SW480 (cell line): ENCODE measurements at regions not wholly inside any gene's neighbourhood (a gene's known extent, or its start where the extent isn't known, plus 50 kb on each side); places are given as distances from the start of the nearest gene placed in this dataset.
"Not testable (repeated sequence)": the region's sequence is repeated elsewhere in the genome, so short reads cannot be mapped to it uniquely, and the experiment has no call there.

Experiments used
- DNase-seq: peaks from one replicate; pipeline ENCODE4 v3.0.0-alpha.2; 2016; ENCODE audit warnings: low spot score

GRCh38 chr1:149157409-149157808 lies 54.1 kb upstream of the NBPF9 start:
- DNase-seq = not testable (repeated sequence)

DNA sequence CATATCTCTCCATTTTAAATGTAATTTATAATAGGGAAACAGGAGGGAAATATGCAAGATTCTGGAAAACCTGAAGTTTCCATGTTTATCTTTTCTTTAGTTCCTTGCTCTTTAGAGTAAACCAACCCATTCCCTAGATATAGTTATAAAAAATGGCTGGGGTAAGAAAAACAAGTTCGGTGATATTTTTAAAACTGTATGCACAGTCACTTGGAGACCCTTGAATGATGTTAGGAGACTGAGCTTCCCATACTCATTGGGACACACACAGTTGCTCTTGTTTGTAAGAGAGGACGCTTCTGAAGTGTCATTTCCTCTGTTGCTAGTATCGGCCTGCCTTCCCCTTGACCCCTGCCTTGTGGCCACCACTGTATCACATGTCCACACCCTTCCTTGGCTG lies 55.0 kb upstream of the NBPF9 start:
- DNase-seq = not testable (repeated sequence)

- not testable (repeated sequence) for DNase-seq
These were observed 59.7 kb upstream of the NBPF9 start for GRCh38 chr1:149163063-149163444.

DNA sequence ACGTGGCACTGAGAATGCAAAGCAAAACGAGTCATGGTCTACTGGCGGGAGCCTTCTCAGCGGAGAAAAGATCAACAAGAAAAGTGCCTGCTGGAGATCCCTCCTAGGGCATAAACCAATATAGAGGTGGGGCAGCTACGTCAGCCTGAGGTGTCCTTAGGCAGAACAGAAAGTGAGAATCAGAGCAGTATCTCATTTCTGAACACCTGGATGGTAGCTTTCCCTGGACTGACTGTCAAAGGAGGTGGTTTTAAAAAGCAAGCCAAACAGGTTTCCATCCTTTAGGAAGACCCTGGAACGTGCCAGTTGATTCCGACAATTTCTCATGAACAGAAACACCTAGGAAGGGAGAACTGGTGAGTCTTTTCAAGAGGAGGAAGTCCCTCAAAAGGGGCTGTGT lies 71.4 kb upstream of the NBPF9 start:
- not testable (repeated sequence) for DNase-seq

DNA sequence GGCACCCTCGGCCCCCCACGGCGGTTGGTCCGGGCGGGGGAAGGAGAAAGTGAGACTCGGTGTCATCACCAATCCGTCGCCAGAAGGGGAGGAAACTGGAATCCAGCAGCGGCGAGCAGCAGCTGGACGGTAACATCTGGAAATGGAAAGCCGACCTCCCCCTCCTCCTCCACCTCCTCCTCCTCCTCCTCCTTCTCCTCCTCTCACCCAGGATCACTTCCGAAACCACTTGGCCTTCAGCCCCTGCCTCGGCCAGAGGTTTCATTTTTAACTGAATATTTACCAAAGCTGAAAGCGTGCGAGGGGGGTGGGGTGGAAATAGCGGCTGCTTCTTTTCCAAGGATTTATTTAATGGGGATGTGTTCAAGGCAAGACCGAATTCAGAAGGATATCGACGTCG lies 72.5 kb upstream of the NBPF9 start:
- not testable (repeated sequence) for DNase-seq

GRCh38 chr1:149176453-149177316 lies 73.3 kb upstream of the NBPF9 start:
- peak; percentile 17 for DNase-seq

- DNase-seq = peak; percentile 30
These were observed 87.4 kb upstream of the NBPF9 start for GRCh38 chr1:149190742-149191141.

GRCh38 chr1:149196651-149197050 lies 93.3 kb upstream of the NBPF9 start:
- not testable (repeated sequence) for DNase-seq

DNA sequence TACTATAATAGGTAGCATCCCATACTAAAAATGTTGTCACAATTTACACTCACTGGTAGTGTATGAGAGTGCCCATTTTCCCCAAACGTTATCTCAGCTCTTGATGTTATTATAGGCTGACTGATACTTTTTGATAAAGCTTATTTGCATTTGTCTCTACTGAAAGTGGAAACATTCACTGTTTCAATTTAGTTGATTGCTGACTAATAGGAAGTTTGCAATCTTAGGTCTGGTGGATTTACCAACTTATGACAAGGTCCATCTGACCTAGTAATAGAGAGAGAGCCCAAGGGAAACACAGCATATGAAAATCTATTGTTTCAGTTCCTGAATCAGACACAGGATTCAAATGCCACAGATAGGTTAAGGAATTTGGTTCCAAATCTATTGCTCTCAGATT lies 97.2 kb upstream of the NBPF9 start:
- DNase-seq = not testable (repeated sequence)

- not testable (repeated sequence) for DNase-seq
These were observed 98.9 kb upstream of the NBPF9 start for GRCh38 chr1:149202283-149202682.

GRCh38 chr1:149204396-149204795 lies 101.0 kb upstream of the NBPF9 start:
- DNase-seq = not testable (repeated sequence)

DNA sequence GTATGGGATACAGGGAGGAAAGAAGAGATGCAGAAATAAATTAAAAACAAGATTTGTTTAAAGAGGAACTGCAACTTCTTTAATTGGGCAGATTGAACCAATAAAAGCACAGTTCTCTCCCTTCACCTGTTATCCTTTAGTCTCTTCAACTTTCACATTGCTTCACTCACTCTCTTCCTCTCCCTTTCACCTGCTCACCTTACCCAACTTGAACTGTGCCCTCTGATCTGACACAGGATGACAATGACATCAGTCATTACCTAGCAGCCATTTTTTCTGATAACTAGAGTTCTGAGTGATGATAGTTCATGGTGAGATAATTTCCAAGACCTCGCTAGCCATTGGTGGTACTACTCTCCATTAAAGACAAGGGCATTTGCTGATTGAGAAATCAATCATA lies 105.5 kb upstream of the NBPF9 start:
- not testable (repeated sequence) for DNase-seq

DNA sequence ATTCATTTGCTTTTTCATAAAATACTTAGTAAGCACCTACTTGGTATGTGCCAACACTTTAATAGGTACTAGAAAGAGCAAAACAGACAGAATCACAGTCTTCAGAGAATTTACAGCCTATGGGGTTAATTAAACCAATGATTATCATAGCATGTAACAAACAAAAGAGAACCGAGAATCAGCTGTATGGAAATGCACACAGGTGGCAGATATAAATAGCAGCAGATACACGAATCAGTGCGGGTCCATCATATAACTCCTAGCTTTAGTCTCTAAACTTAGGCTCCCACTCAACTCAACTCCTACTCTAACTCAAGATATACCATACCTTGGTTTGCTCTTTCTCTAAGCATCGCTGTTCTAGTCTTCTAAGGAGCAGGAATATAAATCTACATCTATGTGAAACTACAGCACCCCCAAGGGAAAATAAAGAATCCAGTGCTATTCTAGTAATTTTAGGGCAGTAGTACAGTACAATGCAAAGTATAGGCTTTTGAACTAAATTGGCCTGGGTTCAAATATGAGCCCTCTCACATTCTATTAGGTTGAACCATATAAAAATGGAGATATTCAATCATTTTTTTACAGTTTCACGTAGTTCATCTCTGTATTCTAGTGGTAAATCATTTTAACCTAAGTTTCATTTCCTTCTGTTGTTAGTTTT lies 108.5 kb upstream of the NBPF9 start:
- DNase-seq = not testable (repeated sequence)

DNA sequence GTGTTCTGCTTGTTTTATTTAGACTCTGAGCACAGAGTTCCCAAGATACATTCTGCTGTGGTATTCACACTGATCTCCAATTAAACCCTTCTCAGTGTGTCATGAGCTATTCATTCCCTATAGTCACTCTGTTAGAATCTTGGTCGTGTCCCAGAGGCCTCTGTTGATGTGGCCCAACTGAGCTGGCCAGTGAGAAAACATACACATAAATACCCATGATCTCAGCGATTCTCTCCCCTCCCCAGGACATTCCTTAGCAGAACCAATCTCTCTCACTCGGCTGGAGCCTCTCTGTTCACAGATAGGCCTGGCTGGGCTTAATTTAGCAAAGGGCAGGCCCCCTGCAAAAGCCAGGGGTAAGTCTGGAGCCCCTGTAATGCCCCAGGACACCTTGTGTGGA lies 109.6 kb upstream of the NBPF9 start:
- DNase-seq = not testable (repeated sequence)

GRCh38 chr1:149213673-149214072 lies 110.3 kb upstream of the NBPF9 start:
- not testable (repeated sequence) for DNase-seq

DNA sequence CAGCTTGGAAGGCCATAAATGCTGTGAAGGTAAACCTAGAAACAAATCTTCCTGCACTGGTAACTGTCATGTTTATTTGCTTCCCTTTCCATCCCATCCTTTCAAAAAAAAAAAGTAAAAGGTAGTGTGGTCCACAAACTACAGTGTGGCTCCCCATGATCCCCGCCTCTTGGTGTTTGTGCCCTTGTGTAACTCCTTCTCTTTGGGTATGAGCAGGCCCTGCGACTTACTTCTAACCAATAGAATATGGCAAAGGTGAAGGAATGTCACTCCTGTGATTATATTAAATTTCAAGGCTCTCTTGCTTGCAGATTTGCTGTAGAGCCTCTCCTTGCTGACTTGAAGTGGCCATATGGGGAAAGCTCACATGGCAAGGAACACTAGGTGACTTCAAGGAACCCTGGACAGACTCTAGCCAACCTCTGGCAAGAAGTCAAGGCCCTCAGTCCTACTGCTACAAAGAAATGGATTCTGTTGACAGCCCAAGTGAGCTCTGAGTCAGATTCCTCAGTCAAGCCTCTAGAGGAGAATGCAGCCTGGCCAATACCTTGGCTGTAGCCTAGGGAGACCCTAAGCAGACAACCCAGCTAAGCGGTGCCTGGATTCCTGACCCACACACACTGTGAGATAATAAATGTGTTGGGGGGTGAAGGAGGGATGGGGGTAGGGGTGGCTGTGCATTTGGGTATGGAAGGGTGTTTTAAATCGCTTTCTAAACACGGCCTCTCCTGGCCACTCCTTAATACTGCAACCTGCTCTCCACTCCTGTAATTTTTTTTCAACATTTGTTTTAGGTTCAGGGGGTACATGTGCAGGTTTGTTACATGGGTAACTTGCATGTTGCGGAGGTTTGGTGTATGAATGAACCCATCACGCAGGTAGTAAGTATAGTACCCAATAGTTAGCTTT lies 115.0 kb upstream of the NBPF9 start:
- not testable (repeated sequence) for DNase-seq

DNA sequence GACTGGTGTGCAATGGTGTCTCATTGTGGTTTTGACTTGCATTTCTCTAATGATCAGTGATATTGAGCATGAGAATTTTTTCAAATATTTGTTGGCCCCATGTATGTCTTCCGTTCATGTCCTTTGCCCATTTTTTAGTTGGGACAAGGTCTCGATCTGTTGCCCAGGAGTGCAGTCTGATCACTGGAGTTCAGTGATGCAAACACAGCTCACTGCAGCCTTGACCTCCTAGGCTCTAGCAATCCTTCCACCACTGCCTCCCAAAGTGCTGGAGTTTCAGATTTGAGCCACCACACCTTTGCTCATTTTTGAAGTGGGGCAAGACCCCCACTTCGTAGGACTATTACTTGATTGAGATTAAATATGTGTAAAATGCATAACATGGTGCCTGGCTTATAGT lies 116.2 kb upstream of the NBPF9 start:
- DNase-seq = not testable (repeated sequence)

- DNase-seq = not testable (repeated sequence)
These were observed 117.2 kb upstream of the NBPF9 start for GRCh38 chr1:149220463-149221074.

DNA sequence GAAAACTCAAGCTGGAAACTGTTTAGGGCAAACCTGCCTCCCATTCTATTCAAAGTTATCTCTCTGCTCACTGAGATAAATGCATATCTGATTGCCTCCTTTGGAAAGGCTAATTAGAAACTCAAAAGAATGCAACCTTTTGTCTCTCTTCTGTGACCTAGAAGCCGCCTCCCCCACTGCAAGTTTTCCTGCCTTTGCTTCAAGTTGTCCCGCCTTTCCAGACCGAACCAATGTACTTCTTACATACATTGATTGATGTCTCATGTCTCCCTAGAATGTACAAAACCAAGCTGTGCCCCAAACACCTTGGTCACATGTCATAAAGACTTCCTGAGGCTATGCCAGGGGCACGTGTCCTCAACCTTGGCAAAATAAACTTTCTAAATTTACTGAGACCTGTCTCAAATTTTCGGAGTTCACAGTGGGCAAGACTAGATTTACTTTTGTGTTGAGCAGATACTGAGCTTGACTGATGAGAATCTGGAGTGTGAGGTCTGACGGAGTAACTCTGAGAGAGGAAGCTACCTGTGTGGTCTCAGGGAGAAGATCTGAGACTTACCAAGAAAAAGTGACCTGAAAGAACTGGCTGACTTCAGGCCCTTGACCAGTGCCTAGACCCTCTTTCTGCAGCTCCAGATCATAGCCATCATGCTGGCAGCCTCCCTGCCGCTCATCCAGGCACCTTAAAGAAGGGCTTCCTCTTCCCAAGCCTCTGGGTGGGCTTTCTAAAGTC lies 124.7 kb upstream of the NBPF9 start:
- not testable (repeated sequence) for DNase-seq

DNA sequence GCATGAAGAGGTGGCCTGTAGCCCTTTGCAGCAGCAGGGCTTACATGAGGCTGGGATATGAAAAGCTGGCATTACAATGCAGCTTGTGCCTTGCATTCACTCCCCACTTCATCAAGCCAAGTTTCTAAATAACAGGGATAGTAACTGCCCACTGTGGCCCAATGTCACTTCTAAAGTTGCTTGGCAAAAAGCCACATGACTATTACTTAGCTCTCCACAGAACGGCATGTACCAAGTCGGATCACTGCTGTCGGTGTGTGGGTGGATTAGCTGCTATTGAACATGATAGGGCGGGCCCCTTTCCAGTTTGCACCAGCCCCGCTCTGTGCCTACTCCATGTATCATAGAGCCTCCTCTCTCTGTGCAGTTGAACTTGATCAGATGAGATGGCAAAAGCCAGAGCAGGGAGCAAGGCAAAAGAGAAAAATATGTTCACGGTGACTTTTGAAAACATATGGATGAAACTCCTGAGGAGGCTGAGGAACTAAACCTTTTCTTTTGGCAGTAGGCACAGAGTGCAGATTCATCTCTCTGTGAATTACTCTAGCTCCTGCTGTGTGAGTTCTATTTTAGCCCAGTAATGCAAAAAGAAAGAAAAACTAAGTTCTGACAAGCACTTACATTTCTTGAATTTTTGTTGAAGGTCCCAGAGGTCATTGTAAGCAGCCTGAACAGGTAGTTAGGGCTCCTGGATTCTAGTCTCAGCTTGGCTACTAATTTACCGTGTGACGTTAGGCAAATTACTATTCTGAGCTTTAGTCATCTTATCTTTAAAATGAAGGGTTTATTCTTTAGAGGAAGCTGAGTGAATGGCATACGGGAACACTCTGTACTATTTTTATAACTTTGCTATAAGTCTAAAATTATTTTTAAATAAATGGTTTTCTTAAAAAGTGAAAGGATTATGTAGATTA lies 125.6 kb upstream of the NBPF9 start:
- DNase-seq = not testable (repeated sequence)
